ENCODE measurements at regions not wholly inside any gene's neighbourhood (a gene's known extent, or its start where the extent isn't known, plus 50 kb on each side); places are given as distances from the start of the nearest gene placed in this dataset.

- TF ChIP-seq CTCF (IDR thresholded peaks at IDR 0.05; ENCODE audit: unreplicated experiment): no peak
- Mint-ChIP-seq H3K27me3 (ENCODE audit: unreplicated experiment) (peaks cover 4% of the 10 kb centered on the region), H3K4me3 (ENCODE audit: unreplicated experiment) (no peak overlapping the region), H3K27ac (ENCODE audit: unreplicated experiment) (no peak overlapping the region), H3K36me3 (ENCODE audit: low read depth, unreplicated experiment) (no peaks in the 10 kb centered on the region), H3K9me3 (ENCODE audit: unreplicated experiment) (no peaks in the 10 kb centered on the region), H3K4me1 (ENCODE audit: unreplicated experiment) (no peaks in the 10 kb centered on the region)
- no peak for DNase-seq (ENCODE audit: low spot score)
Observed at GRCh38 chr12:118790578-118790977, 190.8 kb upstream of the SRRM4 start.

GRCh38 chr12:118813778-118814357 lies 167.5 kb upstream of the SRRM4 start:
- TF ChIP-seq CTCF (IDR thresholded peaks at IDR 0.05; ENCODE audit: unreplicated experiment): no peak
- Mint-ChIP-seq H3K9me3 (ENCODE audit: unreplicated experiment) (peaks cover 11% of the 10 kb centered on the region), H3K4me3 (ENCODE audit: unreplicated experiment) (no peak overlapping the region), H3K27ac (ENCODE audit: unreplicated experiment) (no peak overlapping the region), H3K36me3 (ENCODE audit: low read depth, unreplicated experiment) (no peaks in the 10 kb centered on the region), H3K27me3 (ENCODE audit: unreplicated experiment) (peaks cover 2% of the 10 kb centered on the region), H3K4me1 (ENCODE audit: unreplicated experiment) (no peaks in the 10 kb centered on the region)
- DNase-seq (ENCODE audit: low spot score): no peak

GRCh38 chr12:118816296-118816695 lies 165.0 kb upstream of the SRRM4 start:
- TF ChIP-seq CTCF (IDR thresholded peaks at IDR 0.05; ENCODE audit: unreplicated experiment): no peak
- Mint-ChIP-seq H3K27ac (ENCODE audit: unreplicated experiment) (no peak overlapping the region), H3K36me3 (ENCODE audit: low read depth, unreplicated experiment) (no peaks in the 10 kb centered on the region), H3K27me3 (ENCODE audit: unreplicated experiment) (peaks cover 2% of the 10 kb centered on the region), H3K4me1 (ENCODE audit: unreplicated experiment) (no peaks in the 10 kb centered on the region), H3K9me3 (ENCODE audit: unreplicated experiment) (peaks cover 11% of the 10 kb centered on the region), H3K4me3 (ENCODE audit: unreplicated experiment) (no peak overlapping the region)
- DNase-seq (ENCODE audit: low spot score): no peak

GRCh38 chr12:118821386-118821925 lies 159.9 kb upstream of the SRRM4 start:
- Mint-ChIP-seq H3K36me3 (ENCODE audit: low read depth, unreplicated experiment) (no peaks in the 10 kb centered on the region), H3K27ac (ENCODE audit: unreplicated experiment) (no peak overlapping the region), H3K4me1 (ENCODE audit: unreplicated experiment) (no peaks in the 10 kb centered on the region), H3K4me3 (ENCODE audit: unreplicated experiment) (no peak overlapping the region), H3K9me3 (ENCODE audit: unreplicated experiment) (peaks cover 4% of the 10 kb centered on the region), H3K27me3 (ENCODE audit: unreplicated experiment) (no peaks in the 10 kb centered on the region)
- DNase-seq (ENCODE audit: low spot score): no peak
- TF ChIP-seq CTCF (IDR thresholded peaks at IDR 0.05; ENCODE audit: unreplicated experiment): no peak

GRCh38 chr12:118822512-118822911 lies 158.8 kb upstream of the SRRM4 start:
- no peaks in the 10 kb centered on the region for H3K36me3 Mint-ChIP-seq (ENCODE audit: low read depth, unreplicated experiment)
- no peak for TF ChIP-seq CTCF (IDR thresholded peaks at IDR 0.05; ENCODE audit: unreplicated experiment)
- no peak for DNase-seq (ENCODE audit: low spot score)
- no peak overlapping the region for H3K27ac Mint-ChIP-seq (ENCODE audit: unreplicated experiment)
- H3K4me1 Mint-ChIP-seq (ENCODE audit: unreplicated experiment): no peaks in the 10 kb centered on the region
- no peaks in the 10 kb centered on the region for H3K27me3 Mint-ChIP-seq (ENCODE audit: unreplicated experiment)
- H3K9me3 Mint-ChIP-seq (ENCODE audit: unreplicated experiment): peaks cover 4% of the 10 kb centered on the region
- no peak overlapping the region for H3K4me3 Mint-ChIP-seq (ENCODE audit: unreplicated experiment)

Measured in endothelial cell (in vitro differentiated cells).